ENCODE measurements at regions not wholly inside any gene's neighbourhood (a gene's known extent, or its start where the extent isn't known, plus 50 kb on each side); places are given as distances from the start of the nearest gene placed in this dataset.

DNA sequence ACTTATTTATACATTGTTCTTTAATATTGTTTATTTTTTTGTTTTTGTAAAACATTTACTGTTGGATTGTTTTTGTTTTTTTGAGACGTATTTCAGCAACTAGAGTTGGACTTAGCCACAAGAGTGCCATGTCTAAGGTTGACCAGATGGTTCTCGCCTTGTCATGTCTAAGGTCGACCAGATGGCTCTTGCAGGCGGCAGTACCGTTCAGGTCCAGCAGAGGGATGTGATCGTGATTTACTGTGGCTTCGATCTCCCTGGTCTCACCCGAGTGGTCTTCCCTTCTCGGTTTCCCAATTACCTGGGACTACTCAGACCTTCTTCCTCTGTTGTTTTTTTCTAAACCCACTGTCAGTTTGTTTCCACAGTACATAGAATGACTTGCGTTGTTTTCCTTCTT is 1438.6 kb downstream of the UQCRFS1 start:
- H3K9me3 ChIP-seq (replicated peaks in 1 of 2; ENCODE audit: control insufficient read depth in 2 of 2, insufficient read depth in 1 of 2, low read depth in 1 of 2, low read length in 2 of 2): peaks cover 20 to 43% of the 10 kb centered on the region in 2 donors
- H3K4me3 ChIP-seq (ENCODE audit: low read length in 2 of 2): no peak overlapping the region
- no CpG with 5 or more reads among the region's 10 CpGs for WGBS, 2 donors (ENCODE audit: extremely low coverage in 2 of 2, insufficient read length in 2 of 2, insufficient replicate concordance in 1 of 2)

DNA sequence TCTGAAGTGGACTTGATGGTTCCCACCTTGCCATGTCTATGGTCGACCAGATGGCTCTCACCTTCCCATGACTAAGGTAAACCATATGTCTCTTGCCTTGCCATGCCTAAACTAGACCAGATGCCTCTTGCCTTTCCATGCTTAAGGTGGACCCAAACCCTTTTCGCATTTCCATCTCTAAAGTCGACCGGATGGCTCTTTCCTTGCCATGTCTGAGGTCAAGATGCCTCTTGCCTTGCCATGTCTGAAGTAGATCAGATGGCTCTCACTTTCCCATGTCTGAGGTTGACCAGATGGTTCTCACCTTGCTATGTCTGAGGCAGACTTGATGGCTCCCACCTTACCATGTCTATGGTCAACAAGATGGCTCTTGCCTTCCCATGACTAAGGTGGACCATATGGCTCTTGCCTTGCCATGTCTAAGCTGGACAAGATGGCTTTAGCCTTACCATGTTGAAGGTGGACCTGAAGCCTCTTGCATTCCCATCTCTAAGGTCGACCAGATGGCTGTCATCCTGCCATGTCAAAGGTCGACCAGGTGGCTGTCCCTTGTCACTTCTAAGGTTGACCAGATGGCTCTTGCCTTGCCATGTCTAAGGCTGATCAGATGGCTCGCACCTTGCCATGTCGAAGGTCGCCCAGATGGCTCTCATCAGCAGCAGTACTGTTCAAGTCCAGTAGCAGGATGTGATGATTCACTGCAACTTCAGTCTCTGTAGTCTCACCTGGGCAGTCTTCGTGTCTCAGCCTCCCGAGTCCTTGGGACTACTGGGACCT is 1439.4 kb downstream of the UQCRFS1 start:
- Histone ChIP-seq H3K14ac (ENCODE audit: low read length) (no peak overlapping the region), H3K9me3 (replicated peaks in 1 of 2; ENCODE audit: control insufficient read depth in 2 of 2, insufficient read depth in 1 of 2, low read depth in 1 of 2, low read length in 2 of 2) (peaks cover 20 to 39% of the 10 kb centered on the region in 2 donors), H3K18ac (ENCODE audit: low read length) (no peak overlapping the region), H2AFZ (ENCODE audit: low read length) (no peak overlapping the region), H3K36me3 (replicated peaks in 1 of 2; ENCODE audit: control insufficient read depth in 2 of 2, insufficient read depth in 2 of 2, low read length in 2 of 2) (peaks cover 16 to 23% of the 10 kb centered on the region in 2 donors), H3K79me1 (ENCODE audit: low read depth, low read length) (no peaks in the 10 kb centered on the region), H3K4me3 (ENCODE audit: low read length in 2 of 2) (no peak overlapping the region), H2BK15ac (ENCODE audit: low read length) (no peak overlapping the region), H2BK5ac (ENCODE audit: low read length) (no peak overlapping the region), H3K23ac (ENCODE audit: low read depth, low read length, poor library complexity) (no peak overlapping the region), H4K8ac (ENCODE audit: low read depth, low read length) (no peak overlapping the region), H3K4me1 (ENCODE audit: control insufficient read depth in 2 of 2, insufficient read depth in 1 of 2, low read depth in 1 of 2, low read length in 2 of 2) (no peaks in the 10 kb centered on the region), H2BK120ac (ENCODE audit: low read depth, low read length) (no peak overlapping the region), H4K91ac (ENCODE audit: low read depth, low read length, poor library complexity) (no peak overlapping the region), H3K27ac (replicated peaks; ENCODE audit: low read length) (no peak overlapping the region), H3K4ac (ENCODE audit: low read length) (no peak overlapping the region), H3K4me2 (ENCODE audit: insufficient read depth, low read length, poor library complexity, severe bottlenecking) (no peak overlapping the region), H3K27me3 (ENCODE audit: control insufficient read depth in 3 of 3, insufficient read depth in 3 of 3, low read depth in 1 of 3, low read length in 3 of 3) (peaks cover 0 to 3% (median 0%) of the 10 kb centered on the region in 3 experiments), H3K9ac (ENCODE audit: low read depth, low read length, poor library complexity) (no peak overlapping the region), H2AK5ac (ENCODE audit: low read depth, low read length) (no peak overlapping the region), H2BK12ac (ENCODE audit: low read length) (no peak overlapping the region)
- WGBS, 2 donors (ENCODE audit: extremely low coverage in 2 of 2, insufficient read length in 2 of 2, insufficient replicate concordance in 1 of 2): no CpG with 5 or more reads among the region's 11 CpGs
- no peak for DNase-seq (ENCODE audit: low spot score)

More for the DNA sequence above, 1438.6 kb downstream of the UQCRFS1 start:
- Histone ChIP-seq H3K4ac (ENCODE audit: low read length) (no peak overlapping the region), H3K27ac (replicated peaks; ENCODE audit: low read length) (no peak overlapping the region), H2BK5ac (ENCODE audit: low read length) (no peak overlapping the region), H3K4me1 (ENCODE audit: control insufficient read depth in 2 of 2, insufficient read depth in 1 of 2, low read depth in 1 of 2, low read length in 2 of 2) (no peaks in the 10 kb centered on the region), H2BK15ac (ENCODE audit: low read length) (no peak overlapping the region), H3K36me3 (replicated peaks in 1 of 2; ENCODE audit: control insufficient read depth in 2 of 2, insufficient read depth in 2 of 2, low read length in 2 of 2) (peaks cover 17 to 23% of the 10 kb centered on the region in 2 donors), H3K79me1 (ENCODE audit: low read depth, low read length) (no peaks in the 10 kb centered on the region), H4K8ac (ENCODE audit: low read depth, low read length) (no peak overlapping the region), H2BK120ac (ENCODE audit: low read depth, low read length) (no peak overlapping the region), H3K18ac (ENCODE audit: low read length) (no peak overlapping the region), H2AK5ac (ENCODE audit: low read depth, low read length) (no peak overlapping the region), H2AFZ (ENCODE audit: low read length) (no peak overlapping the region), H3K27me3 (ENCODE audit: control insufficient read depth in 3 of 3, insufficient read depth in 3 of 3, low read depth in 1 of 3, low read length in 3 of 3) (peaks cover 0 to 3% (median 0%) of the 10 kb centered on the region in 3 experiments), H2BK12ac (ENCODE audit: low read length) (no peak overlapping the region), H3K9ac (ENCODE audit: low read depth, low read length, poor library complexity) (no peak overlapping the region), H3K23ac (ENCODE audit: low read depth, low read length, poor library complexity) (no peak overlapping the region), H3K4me2 (ENCODE audit: insufficient read depth, low read length, poor library complexity, severe bottlenecking) (no peak overlapping the region), H4K91ac (ENCODE audit: low read depth, low read length, poor library complexity) (no peak overlapping the region), H3K14ac (ENCODE audit: low read length) (no peak overlapping the region)
- DNase-seq (ENCODE audit: low spot score): no peak

DNA sequence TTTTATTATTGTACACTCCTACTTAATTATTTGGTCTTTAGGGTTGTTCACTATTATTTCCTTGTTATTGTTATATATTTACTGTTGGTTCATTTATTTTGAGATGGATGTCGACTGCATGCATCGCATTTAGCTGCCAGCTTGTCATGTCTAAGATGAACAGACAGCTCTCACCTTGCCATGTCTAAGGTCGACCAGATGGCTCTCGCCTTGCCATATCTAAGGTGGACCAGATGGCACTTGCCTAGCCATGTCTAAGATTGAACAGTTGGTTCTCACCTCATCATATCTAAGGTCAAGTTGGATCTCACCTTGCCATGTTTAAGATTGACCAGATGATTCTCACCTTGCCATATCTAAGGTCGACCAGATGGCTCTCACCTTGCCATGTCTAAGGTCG is 1440.9 kb downstream of the UQCRFS1 start:
- Histone ChIP-seq H2AFZ (ENCODE audit: low read length) (no peak overlapping the region), H3K27me3 (ENCODE audit: control insufficient read depth in 3 of 3, insufficient read depth in 3 of 3, low read depth in 1 of 3, low read length in 3 of 3) (peaks cover 0 to 2% (median 0%) of the 10 kb centered on the region in 3 experiments), H3K36me3 (replicated peaks in 1 of 2; ENCODE audit: control insufficient read depth in 2 of 2, insufficient read depth in 2 of 2, low read length in 2 of 2) (peaks cover 13 to 23% of the 10 kb centered on the region in 2 donors), H3K9me3 (replicated peaks in 1 of 2; ENCODE audit: control insufficient read depth in 2 of 2, insufficient read depth in 1 of 2, low read depth in 1 of 2, low read length in 2 of 2) (peaks cover 20 to 33% of the 10 kb centered on the region in 2 donors), H3K4ac (ENCODE audit: low read length) (no peak overlapping the region), H2BK15ac (ENCODE audit: low read length) (no peak overlapping the region), H3K4me2 (ENCODE audit: insufficient read depth, low read length, poor library complexity, severe bottlenecking) (no peak overlapping the region), H3K4me1 (ENCODE audit: control insufficient read depth in 2 of 2, insufficient read depth in 1 of 2, low read depth in 1 of 2, low read length in 2 of 2) (no peaks in the 10 kb centered on the region), H3K18ac (ENCODE audit: low read length) (no peak overlapping the region), H2AK5ac (ENCODE audit: low read depth, low read length) (no peak overlapping the region), H3K27ac (replicated peaks; ENCODE audit: low read length) (no peak overlapping the region), H3K4me3 (ENCODE audit: low read length in 2 of 2) (no peak overlapping the region), H2BK120ac (ENCODE audit: low read depth, low read length) (no peak overlapping the region), H3K9ac (ENCODE audit: low read depth, low read length, poor library complexity) (no peak overlapping the region), H2BK12ac (ENCODE audit: low read length) (no peak overlapping the region), H3K14ac (ENCODE audit: low read length) (no peak overlapping the region), H4K91ac (ENCODE audit: low read depth, low read length, poor library complexity) (no peak overlapping the region), H3K79me1 (ENCODE audit: low read depth, low read length) (no peaks in the 10 kb centered on the region), H2BK5ac (ENCODE audit: low read length) (no peak overlapping the region), H4K8ac (ENCODE audit: low read depth, low read length) (no peak overlapping the region), H3K23ac (ENCODE audit: low read depth, low read length, poor library complexity) (no peak overlapping the region)
- WGBS, 2 donors (ENCODE audit: extremely low coverage in 2 of 2, insufficient read length in 2 of 2, insufficient replicate concordance in 1 of 2): no CpG with 5 or more reads among the region's 6 CpGs
- no peak for DNase-seq (ENCODE audit: low spot score)

DNA sequence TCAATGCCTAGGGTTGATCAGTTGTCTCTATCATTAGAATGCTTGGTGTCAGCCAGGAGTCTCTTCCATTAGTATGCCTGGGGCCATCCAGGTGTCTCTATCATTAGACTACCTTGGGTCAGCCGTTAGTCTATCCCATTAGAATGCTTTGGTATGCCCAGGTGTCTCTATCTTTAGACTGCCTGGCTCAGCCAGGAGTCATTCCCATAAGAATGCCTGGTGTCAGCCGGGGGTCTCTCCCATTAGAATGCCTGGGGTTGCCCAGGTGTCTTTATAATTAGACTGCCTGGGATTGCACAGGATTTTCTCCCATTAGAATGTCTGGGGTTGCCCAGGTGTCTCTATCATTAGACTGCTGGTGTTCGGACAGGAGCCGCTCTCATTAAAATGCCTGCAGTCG is 1442.9 kb downstream of the UQCRFS1 start:
- Histone ChIP-seq H3K9ac (ENCODE audit: low read depth, low read length, poor library complexity) (no peak overlapping the region), H3K9me3 (replicated peaks in 1 of 2; ENCODE audit: control insufficient read depth in 2 of 2, insufficient read depth in 1 of 2, low read depth in 1 of 2, low read length in 2 of 2) (peaks cover 17 to 29% of the 10 kb centered on the region in 2 donors)

More for the DNA sequence above, 1442.9 kb downstream of the UQCRFS1 start:
- Histone ChIP-seq H2BK15ac (ENCODE audit: low read length) (no peak overlapping the region), H2BK120ac (ENCODE audit: low read depth, low read length) (no peak overlapping the region), H3K23ac (ENCODE audit: low read depth, low read length, poor library complexity) (no peak overlapping the region), H4K8ac (ENCODE audit: low read depth, low read length) (no peak overlapping the region), H3K4me3 (ENCODE audit: low read length in 2 of 2) (no peak overlapping the region), H3K14ac (ENCODE audit: low read length) (no peak overlapping the region), H3K79me1 (ENCODE audit: low read depth, low read length) (no peaks in the 10 kb centered on the region), H2AK5ac (ENCODE audit: low read depth, low read length) (no peak overlapping the region), H3K27me3 (ENCODE audit: control insufficient read depth in 3 of 3, insufficient read depth in 3 of 3, low read depth in 1 of 3, low read length in 3 of 3) (peaks cover 0 to 2% (median 0%) of the 10 kb centered on the region in 3 experiments), H3K4me2 (ENCODE audit: insufficient read depth, low read length, poor library complexity, severe bottlenecking) (no peak overlapping the region), H3K36me3 (replicated peaks in 1 of 2; ENCODE audit: control insufficient read depth in 2 of 2, insufficient read depth in 2 of 2, low read length in 2 of 2) (peaks cover 10 to 20% of the 10 kb centered on the region in 2 donors), H3K27ac (replicated peaks; ENCODE audit: low read length) (no peak overlapping the region), H2BK12ac (ENCODE audit: low read length) (no peak overlapping the region), H4K91ac (ENCODE audit: low read depth, low read length, poor library complexity) (no peak overlapping the region), H3K18ac (ENCODE audit: low read length) (no peak overlapping the region), H3K4me1 (ENCODE audit: control insufficient read depth in 2 of 2, insufficient read depth in 1 of 2, low read depth in 1 of 2, low read length in 2 of 2) (no peaks in the 10 kb centered on the region), H2BK5ac (ENCODE audit: low read length) (no peak overlapping the region), H3K4ac (ENCODE audit: low read length) (no peak overlapping the region), H2AFZ (ENCODE audit: low read length) (no peak overlapping the region)
- DNase-seq (ENCODE audit: low spot score): no peak
- no CpG with 5 or more reads among the region's 5 CpGs for WGBS, 2 donors (ENCODE audit: extremely low coverage in 2 of 2, insufficient read length in 2 of 2, insufficient replicate concordance in 1 of 2)

Measured in neuronal stem cell (in vitro differentiated cells).